SU-DHL-6 (cell line): ENCODE measurements at regions not wholly inside any gene's neighbourhood (a gene's known extent, or its start where the extent isn't known, plus 50 kb on each side); places are given as distances from the start of the nearest gene placed in this dataset.

Source experiments
- H2AFZ ChIP-seq: fragments of 200-600 bp; sonication (generic); 2 replicates; pipeline ENCODE4 v1.6.1; 2014; ENCODE audit warnings: low read depth, mild to moderate bottlenecking, moderate library complexity, mixed read lengths, antibody characterized with exemption, low read length; ENCODE audit not compliant: severe bottlenecking
- H3F3A ChIP-seq: fragments of 200-600 bp; shearing (Covaris generic); 2 replicates; pipeline ENCODE4 v1.6.0; 2016; ENCODE audit warnings: antibody characterized with exemption, mild to moderate bottlenecking; ENCODE audit not compliant: insufficient read depth
- H3K27ac ChIP-seq: fragments of 200-600 bp; sonication (generic); 2 replicates; pipeline ENCODE4 v1.5.1; 2016; ENCODE audit warnings: low read depth, mild to moderate bottlenecking, low read length, moderate library complexity, mixed read lengths
- H3K27me3 ChIP-seq: fragments of 200-600 bp; sonication (generic), shearing (Covaris generic); 2 replicates; pipeline ENCODE4 v1.6.0; 2014; ENCODE audit warnings: mild to moderate bottlenecking, low read length
- H3K36me3 ChIP-seq: fragments of 200-600 bp; sonication (generic); 2 replicates; pipeline ENCODE4 v1.6.1; 2014; ENCODE audit warnings: mild to moderate bottlenecking, low read length, mixed read lengths
- H3K4me2 ChIP-seq: fragments of 300-600, 200-600 bp; shearing (Covaris generic), sonication (generic); 2 replicates; pipeline ENCODE4 v1.6.0; 2014; ENCODE audit warnings: low read length, low read depth, mild to moderate bottlenecking; ENCODE audit not compliant: poor library complexity, severe bottlenecking
- H3K4me3 ChIP-seq: fragments of 200-600 bp; sonication (generic); 2 replicates; pipeline ENCODE4 v1.5.1; 2014; ENCODE audit warnings: antibody characterized with exemption, low read length, mild to moderate bottlenecking, mixed read lengths; ENCODE audit not compliant: insufficient read depth, poor library complexity, severe bottlenecking
- H3K79me2 ChIP-seq: fragments of 200-600 bp; sonication (generic); 2 replicates; pipeline ENCODE4 v1.6.1; 2014; ENCODE audit warnings: mild to moderate bottlenecking, low read length, moderate library complexity; ENCODE audit not compliant: insufficient read depth
- H3K9ac ChIP-seq: fragments of 200-600 bp; sonication (generic); 2 replicates; pipeline ENCODE4 v1.7.0; 2014; ENCODE audit warnings: mild to moderate bottlenecking, low read length
- H3K9me2 ChIP-seq: fragments of 200-600 bp; sonication (generic); replicated peaks from 2 replicates; pipeline ENCODE4 v1.6.1; 2014; ENCODE audit warnings: low read length; ENCODE audit not compliant: insufficient read depth
- H3K9me3 ChIP-seq: fragments of 200-600 bp; sonication (generic); 2 replicates; pipeline ENCODE4 v1.6.1; 2014; ENCODE audit warnings: low read length, mixed read lengths; ENCODE audit not compliant: insufficient read depth
- H4K20me1 ChIP-seq: fragments of 200-600 bp; sonication (generic); 2 replicates; pipeline ENCODE4 v1.6.1; 2014; ENCODE audit warnings: low read depth, mild to moderate bottlenecking, antibody characterized with exemption, low read length, moderate library complexity, mixed read lengths
- CTCF ChIP-seq: fragments of 200-600 bp; sonication (generic); IDR thresholded peaks from one replicate; pipeline ENCODE4 v1.5.1; 2017; ENCODE audit warnings: antibody characterized with exemption, mild to moderate bottlenecking, low read length, moderate library complexity; ENCODE audit not compliant: insufficient read depth, poor library complexity, severe bottlenecking
- EZH2phosphoT487 ChIP-seq: fragments of 200-600 bp; sonication (generic), shearing (Covaris generic); conservative IDR thresholded peaks from 2 replicates; pipeline ENCODE4 v1.6.1; 2018; ENCODE audit warnings: mild to moderate bottlenecking, antibody characterized with exemption, low read length, moderate library complexity, mixed read lengths

- Histone ChIP-seq H3K4me2 (no peak overlapping the region), H3K27ac (no peak overlapping the region), H3K27me3 (no peaks in the 10 kb centered on the region)
These were observed 137.5 kb downstream of the FAM76B start for GRCh38 chr11:95652002-95652472.

GRCh38 chr11:95650276-95650675, 139.3 kb downstream of the FAM76B start:
- Histone ChIP-seq H3K27me3 (no peaks in the 10 kb centered on the region), H3K79me2 (no peaks in the 10 kb centered on the region), H3K4me3 (no peak overlapping the region), H3K9me2 (no peaks in the 10 kb centered on the region), H3K27ac (no peak overlapping the region), H4K20me1 (no peaks in the 10 kb centered on the region), H3K9me3 (no peaks in the 10 kb centered on the region), H3F3A (no peaks in the 10 kb centered on the region), H3K36me3 (no peaks in the 10 kb centered on the region), H2AFZ (no peak overlapping the region), H3K9ac (no peak overlapping the region), H3K4me2 (no peak overlapping the region)
- TF ChIP-seq EZH2phosphoT487 = no peak
- no peak for TF ChIP-seq CTCF

More at GRCh38 chr11:95652002-95652472, 137.5 kb downstream of the FAM76B start:
- Histone ChIP-seq H2AFZ (no peak overlapping the region), H3K9me3 (no peaks in the 10 kb centered on the region), H3K9me2 (no peaks in the 10 kb centered on the region), H3K36me3 (no peaks in the 10 kb centered on the region), H4K20me1 (no peaks in the 10 kb centered on the region), H3K79me2 (no peaks in the 10 kb centered on the region), H3K9ac (no peak overlapping the region), H3K4me3 (no peak overlapping the region), H3F3A (no peaks in the 10 kb centered on the region)
- no peak for TF ChIP-seq EZH2phosphoT487
- TF ChIP-seq CTCF = no peak

- Histone ChIP-seq H3K9me2 (no peaks in the 10 kb centered on the region), H3K27me3 (no peaks in the 10 kb centered on the region), H3F3A (no peaks in the 10 kb centered on the region), H2AFZ (no peak overlapping the region), H3K9me3 (no peaks in the 10 kb centered on the region), H3K4me3 (no peak overlapping the region), H3K9ac (no peak overlapping the region), H3K36me3 (no peaks in the 10 kb centered on the region), H3K27ac (no peak overlapping the region), H4K20me1 (no peaks in the 10 kb centered on the region), H3K4me2 (no peak overlapping the region), H3K79me2 (no peaks in the 10 kb centered on the region)
- TF ChIP-seq CTCF (no peak), EZH2phosphoT487 (no peak)
These were observed 141.7 kb downstream of the FAM76B start for GRCh38 chr11:95647871-95648270.

GRCh38 chr11:95647355-95647754, 142.2 kb downstream of the FAM76B start:
- no peak overlapping the region for H3K4me3 ChIP-seq
- H3K9me2 ChIP-seq = no peaks in the 10 kb centered on the region
- H3K9me3 ChIP-seq = no peaks in the 10 kb centered on the region
- H4K20me1 ChIP-seq = no peaks in the 10 kb centered on the region
- H3K36me3 ChIP-seq = no peaks in the 10 kb centered on the region
- no peak overlapping the region for H2AFZ ChIP-seq
- H3K4me2 ChIP-seq = no peak overlapping the region
- no peaks in the 10 kb centered on the region for H3F3A ChIP-seq
- no peak overlapping the region for H3K9ac ChIP-seq
- H3K27ac ChIP-seq = no peak overlapping the region
- TF ChIP-seq CTCF (no peak), EZH2phosphoT487 (no peak)
- H3K27me3 ChIP-seq = no peaks in the 10 kb centered on the region
- H3K79me2 ChIP-seq = no peaks in the 10 kb centered on the region
